ENCODE measurements at regions not wholly inside any gene's neighbourhood (a gene's known extent, or its start where the extent isn't known, plus 50 kb on each side); places are given as distances from the start of the nearest gene placed in this dataset.

GRCh38 chr1:81128079-81128478 lies 672.7 kb upstream of the ADGRL2 start:
- no peak for TF ChIP-seq CTCF (conservative IDR thresholded peaks at IDR 0.05; ENCODE audit: low read length)
- TF ChIP-seq EZH2phosphoT487 (IDR thresholded peaks at IDR 0.05; ENCODE audit: borderline replicate concordance, low read depth, low read length) = no peak
